HEK293 (cell line): ENCODE measurements at regions not wholly inside any gene's neighbourhood (a gene's known extent, or its start where the extent isn't known, plus 50 kb on each side); places are given as distances from the start of the nearest gene placed in this dataset.

ENCODE experiments used
- ZNF518A ChIP-seq: fragments of 450-650 bp; formaldehyde crosslinking; conservative IDR thresholded peaks from 2 replicates; pipeline ENCODE4 v1.5.1; 2016; ENCODE audit warnings: low read depth, missing biosample characterization, missing genetic modification characterization
- ZNF580 ChIP-seq: fragments of 450-650 bp; formaldehyde crosslinking; IDR thresholded peaks from 2 replicates; pipeline ENCODE4 v1.5.1; 2016; ENCODE audit warnings: missing biosample characterization, missing genetic modification characterization
- ZNF701 ChIP-seq: fragments of 450-650 bp; formaldehyde crosslinking; IDR thresholded peaks from 2 replicates; pipeline ENCODE4 v1.5.1; 2016; ENCODE audit warnings: missing biosample characterization, missing genetic modification characterization
- ZNF776 ChIP-seq: fragments of 450-650 bp; formaldehyde crosslinking; IDR thresholded peaks from 2 replicates; pipeline ENCODE4 v1.5.0; 2017; ENCODE audit warnings: missing biosample characterization, missing genetic modification characterization, borderline replicate concordance

- TF ChIP-seq ZNF776: no peak
- no peak for TF ChIP-seq ZNF701 (tag by site-specific recombination)
- TF ChIP-seq ZNF580 (tag by site-specific recombination): no peak
- TF ChIP-seq ZNF518A (tag by site-specific recombination): no peak
These were observed 123.1 kb upstream of the PRMT8 start for GRCh38 chr12:3367750-3368444.
